Upper lobe of right lung (tissue), 1 donor: ENCODE measurements at regions not wholly inside any gene's neighbourhood (a gene's known extent, or its start where the extent isn't known, plus 50 kb on each side); places are given as distances from the start of the nearest gene placed in this dataset.

Experiments
- ATAC-seq: fragments of 200-7000 bp; cut with Tn5 transposase; one replicate; pipeline ENCODE4 v1.9.1; 2020; ENCODE audit warnings: mild to moderate bottlenecking, moderate library complexity
- DNase-seq: peaks from one replicate; pipeline ENCODE4 v3.0.0-alpha.2; 2020
- H3K27ac ChIP-seq: fragments of 200-600 bp; one replicate; pipeline ENCODE4 v1.8.0; 2022
- H3K27me3 ChIP-seq: fragments of 200-600 bp; one replicate; pipeline ENCODE4 v1.8.0; 2022; ENCODE audit warnings: mild to moderate bottlenecking
- H3K36me3 ChIP-seq: fragments of 200-600 bp; one replicate; pipeline ENCODE4 v1.8.0; 2022
- H3K4me1 ChIP-seq: fragments of 200-600 bp; one replicate; pipeline ENCODE4 v1.8.0; 2022
- H3K4me3 ChIP-seq: fragments of 200-600 bp; one replicate; pipeline ENCODE4 v1.8.0; 2022; ENCODE audit warnings: mild to moderate bottlenecking
- H3K9me3 ChIP-seq: fragments of 200-600 bp; one replicate; pipeline ENCODE4 v1.8.0; 2022
- CTCF ChIP-seq: fragments of 200-600 bp; IDR thresholded peaks from one replicate; pipeline ENCODE4 v1.8.0; 2022; ENCODE audit warnings: antibody characterized with exemption
- intact Hi-C: fragments of 100-400 bp; cut with DNase I; formaldehyde crosslinking; loops from one replicate; pipeline ENCODE4 v1.11.0; 2022
- donor health status: DM: no; HTN: yes; CAD: no; lungs with severe emphysema.

- no peaks in the 10 kb centered on the region for H3K36me3 ChIP-seq
- intact Hi-C loops, result no loop called here
- no peak for ATAC-seq
- no peaks in the 10 kb centered on the region for H3K9me3 ChIP-seq
- TF ChIP-seq CTCF, result no peak
- H3K4me1 ChIP-seq, result no peaks in the 10 kb centered on the region
- no peaks in the 10 kb centered on the region for H3K27me3 ChIP-seq
- H3K4me3 ChIP-seq, result no peak overlapping the region
- no peak for DNase-seq
- no peak overlapping the region for H3K27ac ChIP-seq
These were observed 272.9 kb downstream of the ADGRL2 start for GRCh38 chr1:82073659-82074058.

- no peak overlapping the region for H3K27ac ChIP-seq
- ATAC-seq (no peak), DNase-seq (no peak)
- H3K36me3 ChIP-seq, result no peaks in the 10 kb centered on the region
- no peak for TF ChIP-seq CTCF
- no peaks in the 10 kb centered on the region for H3K4me1 ChIP-seq
- intact Hi-C loops, result no loop called here
- H3K9me3 ChIP-seq, result no peaks in the 10 kb centered on the region
- no peak overlapping the region for H3K4me3 ChIP-seq
- no peaks in the 10 kb centered on the region for H3K27me3 ChIP-seq
These were observed 272.3 kb downstream of the ADGRL2 start for GRCh38 chr1:82073071-82073470.

GRCh38 chr1:82065916-82066315 lies 265.2 kb downstream of the ADGRL2 start:
- Histone ChIP-seq H3K27ac (no peak overlapping the region), H3K36me3 (no peaks in the 10 kb centered on the region), H3K27me3 (no peaks in the 10 kb centered on the region), H3K9me3 (no peaks in the 10 kb centered on the region), H3K4me1 (no peaks in the 10 kb centered on the region), H3K4me3 (no peak overlapping the region)
- TF ChIP-seq CTCF, result no peak
- intact Hi-C loops, result no loop called here
- ATAC-seq (no peak), DNase-seq (no peak)

GRCh38 chr1:82064691-82065090 lies 264.0 kb downstream of the ADGRL2 start:
- intact Hi-C loops, result no loop called here
- Histone ChIP-seq H3K27ac (no peak overlapping the region), H3K4me1 (no peaks in the 10 kb centered on the region), H3K9me3 (no peaks in the 10 kb centered on the region), H3K4me3 (no peak overlapping the region), H3K27me3 (no peaks in the 10 kb centered on the region), H3K36me3 (no peaks in the 10 kb centered on the region)
- no peak for TF ChIP-seq CTCF
- ATAC-seq (no peak), DNase-seq (no peak)

DNA sequence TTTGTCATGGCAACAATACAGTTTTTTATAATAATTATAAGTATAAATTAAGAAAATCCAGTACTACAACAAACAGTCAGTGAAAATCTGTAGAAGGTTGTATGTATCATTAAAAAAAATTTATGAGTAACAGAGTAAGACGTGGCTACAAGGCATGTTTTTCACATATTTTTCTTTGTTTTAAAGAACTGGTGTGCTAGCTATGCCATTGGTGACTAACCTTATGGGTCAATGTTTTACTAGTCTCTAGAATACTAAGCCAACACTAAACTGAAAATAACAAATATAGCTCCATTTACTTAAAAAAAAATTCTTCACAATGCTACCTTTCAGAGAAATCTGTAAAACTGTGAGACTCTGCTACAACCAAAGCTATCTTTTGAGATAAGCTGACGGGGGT lies 261.5 kb downstream of the ADGRL2 start:
- TF ChIP-seq CTCF, result no peak
- Histone ChIP-seq H3K4me1 (no peaks in the 10 kb centered on the region), H3K4me3 (no peak overlapping the region), H3K9me3 (no peaks in the 10 kb centered on the region), H3K27me3 (no peaks in the 10 kb centered on the region), H3K27ac (no peak overlapping the region), H3K36me3 (no peaks in the 10 kb centered on the region)
- DNase-seq (no peak), ATAC-seq (no peak)
- intact Hi-C loops, result no loop called here

- Histone ChIP-seq H3K27me3 (no peaks in the 10 kb centered on the region), H3K36me3 (no peaks in the 10 kb centered on the region), H3K9me3 (no peaks in the 10 kb centered on the region), H3K4me3 (no peak overlapping the region), H3K27ac (no peak overlapping the region), H3K4me1 (no peaks in the 10 kb centered on the region)
- TF ChIP-seq CTCF, result no peak
- intact Hi-C loops, result no loop called here
- ATAC-seq, result no peak
- DNase-seq, result no peak
These were observed 259.2 kb downstream of the ADGRL2 start for GRCh38 chr1:82059959-82060358.
